GM12878 (cell line): ENCODE measurements at regions not wholly inside any gene's neighbourhood (a gene's known extent, or its start where the extent isn't known, plus 50 kb on each side); places are given as distances from the start of the nearest gene placed in this dataset.

Experiments
- ATAC-seq: fragments of 200-7000 bp; cut with Tn5 transposase; 3 replicates; pipeline ENCODE4 v1.9.1; 2020; ENCODE audit warnings: mild to moderate bottlenecking, moderate library complexity
- BruUV-seq: library from RNA; stranded (reverse); fragments of 400-500 nt; replicated peaks from 2 replicates; lab custom pipeline; 2021; lab: Mats Ljungman, UMichigan
- CTCF ChIA-PET: fragments of 300-600 bp; sonication (Branson Sonifier 250); formaldehyde crosslinking; extraction: SDS; loops from one replicate; lab custom pipeline; 2021; ENCODE audit warnings: inconsistent platforms; lab: Yijun Ruan, JAX
- POLR2A ChIA-PET: fragments of 350-600 bp; formaldehyde crosslinking; extraction: SDS; loops from one replicate; lab custom pipeline; 2021; ENCODE audit warnings: inconsistent platforms; lab: Charles Lee
- RAD21 ChIA-PET: fragments of 300-600 bp; sonication (Branson Sonifier 250); formaldehyde crosslinking; loops from one replicate; lab custom pipeline; 2023; ENCODE audit warnings: antibody characterized with exemption; ENCODE audit not compliant: unreplicated experiment; lab: Charles Lee
- SMC1A ChIA-PET: fragments of 300-600 bp; sonication (Branson Sonifier 250); formaldehyde crosslinking; loops from one replicate; lab custom pipeline; 2023; ENCODE audit not compliant: unreplicated experiment, uncharacterized antibody; lab: Charles Lee
- DNase-seq: peaks from one replicate; pipeline ENCODE4 v3.0.0-alpha.2; 2011; ENCODE audit warnings: low read depth, low spot score
- FAIRE-seq: peaks from 3 replicates; lab custom pipeline; 2011; peaks lifted over from hg19 to GRCh38; lab: Jason Lieb, UNC
- H2AFZ ChIP-seq: 2 replicates; pipeline ENCODE4 v1.6.0; 2011; ENCODE audit warnings: low read depth, low read length, control low read depth; ENCODE audit not compliant: control insufficient read depth
- H3K27ac ChIP-seq: 2 replicates; pipeline ENCODE4 v1.5.1; 2011; ENCODE audit warnings: control low read depth; ENCODE audit not compliant: control insufficient read depth, insufficient read depth
- H3K27me3 ChIP-seq, 2 experiments: replicated peaks in 1 of 2; 2 replicates each; pipeline versions ENCODE4 v1.6.0 to v1.6.1; 2011; ENCODE audit warnings: low read length in 1 of 2; ENCODE audit not compliant: control insufficient read depth in 2 of 2, insufficient read depth in 2 of 2
- H3K36me3 ChIP-seq, 2 experiments: 2 replicates each; pipeline ENCODE4 v1.5.1; 2011; ENCODE audit warnings: low read length in 1 of 2; ENCODE audit not compliant: control insufficient read depth in 2 of 2, insufficient read depth in 2 of 2
- H3K4me1 ChIP-seq: 2 replicates; pipeline ENCODE4 v1.6.1; 2011; ENCODE audit warnings: mild to moderate bottlenecking, low read length, moderate library complexity, mixed read lengths; ENCODE audit not compliant: control insufficient read depth, insufficient read depth
- H3K4me2 ChIP-seq: 2 replicates; pipeline ENCODE4 v1.6.0; 2011; ENCODE audit warnings: control low read depth; ENCODE audit not compliant: control insufficient read depth, insufficient read depth
- H3K4me3 ChIP-seq: fragments of 200-600 bp; sonication (generic); 2 replicates; pipeline ENCODE4 v1.5.1; 2016
- H3K79me2 ChIP-seq: 2 replicates; pipeline ENCODE4 v1.6.0; 2011; ENCODE audit warnings: low read length; ENCODE audit not compliant: control insufficient read depth, insufficient read depth
- H3K9ac ChIP-seq: 2 replicates; pipeline ENCODE4 v1.8.0; 2011; ENCODE audit warnings: low read length, control low read depth, mixed read lengths; ENCODE audit not compliant: control insufficient read depth, insufficient read depth
- H3K9me3 ChIP-seq: replicated peaks from 3 replicates; pipeline ENCODE4 v1.5.1; 2011; ENCODE audit warnings: mild to moderate bottlenecking, low read length; ENCODE audit not compliant: control insufficient read depth, insufficient read depth
- H4K20me1 ChIP-seq: 2 replicates; pipeline ENCODE4 v1.6.0; 2011; ENCODE audit not compliant: control insufficient read depth, insufficient read depth
- BMI1 ChIP-seq: fragments of 450-650 bp; IDR thresholded peaks from 2 replicates; pipeline ENCODE4 v1.6.1; 2016; ENCODE audit warnings: mild to moderate bottlenecking, moderate library complexity, borderline replicate concordance
- CTCF ChIP-seq, 3 experiments: IDR thresholded peaks in 2 of 3; conservative IDR thresholded peaks in 1 of 3; 2 replicates each; pipeline ENCODE4 v1.5.1; 2011; ENCODE audit warnings: low read depth in 3 of 3, low read length in 3 of 3, mild to moderate bottlenecking in 3 of 3, control low read depth in 2 of 3, moderate library complexity in 2 of 3, inconsistent platforms in 1 of 3, mixed read lengths in 1 of 3; ENCODE audit not compliant: control insufficient read depth in 2 of 3, insufficient read depth in 1 of 3; ENCODE audit errors: extremely low read depth in 1 of 3
- E2F8 ChIP-seq: fragments of 450-650 bp; IDR thresholded peaks from 2 replicates; pipeline ENCODE4 v1.6.1; 2018; ENCODE audit warnings: mild to moderate bottlenecking, low read depth, moderate library complexity; ENCODE audit not compliant: partially characterized antibody
- GATAD2B ChIP-seq: fragments of 450-650 bp; conservative IDR thresholded peaks from 2 replicates; pipeline ENCODE4 v1.6.1; 2017; ENCODE audit warnings: low read depth, mild to moderate bottlenecking, moderate library complexity
- IKZF1 ChIP-seq: fragments of 450-650 bp; conservative IDR thresholded peaks from 2 replicates; pipeline ENCODE4 v1.6.1; 2017; ENCODE audit warnings: antibody characterized with exemption, mild to moderate bottlenecking
- IKZF2 ChIP-seq, 2 experiments: fragments of 450-650 bp; IDR thresholded peaks; 2 replicates each; pipeline ENCODE4 v1.6.1; 2017; ENCODE audit warnings: mild to moderate bottlenecking in 2 of 2, moderate library complexity in 2 of 2
- IRF3 ChIP-seq: fragments of 450-650 bp; IDR thresholded peaks from 2 replicates; pipeline ENCODE4 v1.6.1; 2014; ENCODE audit warnings: mild to moderate bottlenecking
- PBX3 ChIP-seq: IDR thresholded peaks from 2 replicates; pipeline ENCODE4 v1.6.1; 2011; ENCODE audit warnings: mild to moderate bottlenecking, low read depth, low read length, moderate library complexity; ENCODE audit not compliant: insufficient replicate concordance
- POLR2AphosphoS5 ChIP-seq: IDR thresholded peaks from 2 replicates; pipeline ENCODE4 v1.6.1; 2011; ENCODE audit warnings: mild to moderate bottlenecking, low read length, inconsistent platforms
- ZBED1 ChIP-seq: IDR thresholded peaks from 2 replicates; pipeline ENCODE4 v1.6.1; 2016; ENCODE audit warnings: borderline replicate concordance
- WGBS: methylation state at CpG from one replicate; pipeline ENCODE4 v1.1.6; 2016; ENCODE audit warnings: low lambda C conversion rate; ENCODE audit not compliant: insufficient replicate concordance, insufficient coverage; ENCODE audit errors: missing lambda C conversion rate; 5-methylcytosine and 5-hydroxymethylcytosine counted together
- in situ Hi-C: fragments of 300-500 bp; cut with MboI; formaldehyde crosslinking; loops from 9 replicates; pipeline ENCODE4 v1.14.3; 2018; ENCODE audit warnings: mixed read lengths
- intact Hi-C: fragments of 100-400 bp; cut with micrococcal nuclease; formaldehyde crosslinking; loops from one replicate; pipeline ENCODE4 v1.14.2; 2022; ENCODE audit not compliant: unreplicated experiment

- BruUV-seq: no TSS peak
- Histone ChIP-seq H4K20me1 (no peaks in the 10 kb centered on the region), H3K27ac (no peak overlapping the region), H3K9ac (no peak overlapping the region), H3K4me3 (no peak overlapping the region), H3K79me2 (no peaks in the 10 kb centered on the region), H3K4me1 (peaks cover 3% of the 10 kb centered on the region; the same call in 1 of the 2 replicates), H3K9me3 (no peaks in the 10 kb centered on the region), H3K27me3 (no peaks in the 10 kb centered on the region), H3K36me3 (no peaks in the 10 kb centered on the region), H3K4me2 (no peak overlapping the region), H2AFZ (no peak overlapping the region)
- FAIRE-seq: no peak
- ChIA-PET SMC1A (no interaction called here), POLR2A (no interaction called here), RAD21 (no interaction called here), CTCF (no interaction called here)
- intact Hi-C loops: no loop called here
- no peak for TF ChIP-seq POLR2AphosphoS5
- 95% methylated on average over 5 of the region's 5 CpGs for WGBS
- ATAC-seq: no peak
- DNase-seq: no peak
- in situ Hi-C loops: no loop called here
These were observed 225.4 kb downstream of the KLF12 start for GRCh38 chr13:73908809-73909208.

- RAD21 ChIA-PET: interaction anchor here (0.6 kb wide), 1 partner anchor 1315 kb away, joined by 3 read pairs; no protein-coding TSS in a partner anchor
- Histone ChIP-seq H3K4me2 (no peak overlapping the region), H3K9ac (no peak overlapping the region), H3K79me2 (no peaks in the 10 kb centered on the region), H3K9me3 (no peaks in the 10 kb centered on the region; the same call in 2 of the 3 replicates), H3K4me1 (no peaks in the 10 kb centered on the region), H3K4me3 (no peak overlapping the region), H3K27me3 (no peaks in the 10 kb centered on the region), H4K20me1 (no peaks in the 10 kb centered on the region), H3K27ac (no peak overlapping the region), H3K36me3 (no peaks in the 10 kb centered on the region), H2AFZ (no peak overlapping the region)
- ATAC-seq (no peak), DNase-seq (no peak), FAIRE-seq (no peak)
- POLR2A ChIA-PET: interaction anchor here (0.9 kb wide), 1 partner anchor 9 kb away, joined by 3 read pairs; no protein-coding TSS in a partner anchor
- intact Hi-C loops: no loop called here
- CTCF ChIA-PET: no interaction called here
- in situ Hi-C loops: no loop called here
- SMC1A ChIA-PET: interaction anchor here (0.6 to 1.0 kb wide), 3 partner anchors 8 to 179 kb away, joined by 3 to 5 read pairs (median 3); no protein-coding TSS in a partner anchor
- WGBS: 97% methylated on average over 3 of the region's 3 CpGs
- BruUV-seq: no TSS peak
- no peak for TF ChIP-seq PBX3
- TF ChIP-seq IKZF2 (IDR thresholded peaks at IDR 0.05): no peak
- TF ChIP-seq BMI1: no peak
- no peak for TF ChIP-seq IRF3
- TF ChIP-seq ZBED1: no peak
- TF ChIP-seq IKZF1: no peak
- TF ChIP-seq GATAD2B: no peak
- no peak for TF ChIP-seq CTCF (IDR thresholded peaks at IDR 0.05 in 2 of 3, conservative IDR thresholded peaks at IDR 0.05 in 1 of 3; ENCODE audit: control insufficient read depth in 2 of 3, extremely low read depth in 1 of 3, insufficient read depth in 1 of 3, low read depth in 3 of 3, low read length in 3 of 3)
- TF ChIP-seq E2F8: no peak
These were observed 229.6 kb downstream of the KLF12 start for GRCh38 chr13:73904625-73905024.
